Stimulated activated memory B cell treated with anti-CD40 and anti-IgM and Interleukin-4, amounts not matched to agents 10 μg/mL and 1 μg/mL and 100 μg/mL, for 72 hours (primary cell): ENCODE measurements at regions not wholly inside any gene's neighbourhood (a gene's known extent, or its start where the extent isn't known, plus 50 kb on each side); places are given as distances from the start of the nearest gene placed in this dataset.
A peak's percentile ranks its signal among the peaks of the same experiment; 100 is the strongest.
"Not testable (repeated sequence)": the region's sequence is repeated elsewhere in the genome, so short reads cannot be mapped to it uniquely, and the experiment has no call there.

Experiments
- ATAC-seq: fragments of 150-1000 bp; cut with Tn5 transposase; 2 replicates; pipeline ENCODE4 v1.10.0; 2021
- H3K27ac Mint-ChIP-seq: one replicate; pipeline ENCODE4 v1.8.0; 2022; ENCODE audit warnings: mild to moderate bottlenecking, mixed read lengths
- H3K27me3 Mint-ChIP-seq: one replicate; pipeline ENCODE4 v1.8.0; 2022; ENCODE audit warnings: mixed read lengths
- H3K36me3 Mint-ChIP-seq: one replicate; pipeline ENCODE4 v1.8.0; 2022; ENCODE audit warnings: mixed read lengths
- H3K4me1 Mint-ChIP-seq: one replicate; pipeline ENCODE4 v1.8.0; 2022; ENCODE audit warnings: mixed read lengths
- H3K4me3 Mint-ChIP-seq: one replicate; pipeline ENCODE4 v1.8.0; 2022; ENCODE audit warnings: mild to moderate bottlenecking, moderate library complexity, mixed read lengths
- H3K9me3 Mint-ChIP-seq: one replicate; pipeline ENCODE4 v1.8.0; 2022; ENCODE audit warnings: mixed read lengths

DNA sequence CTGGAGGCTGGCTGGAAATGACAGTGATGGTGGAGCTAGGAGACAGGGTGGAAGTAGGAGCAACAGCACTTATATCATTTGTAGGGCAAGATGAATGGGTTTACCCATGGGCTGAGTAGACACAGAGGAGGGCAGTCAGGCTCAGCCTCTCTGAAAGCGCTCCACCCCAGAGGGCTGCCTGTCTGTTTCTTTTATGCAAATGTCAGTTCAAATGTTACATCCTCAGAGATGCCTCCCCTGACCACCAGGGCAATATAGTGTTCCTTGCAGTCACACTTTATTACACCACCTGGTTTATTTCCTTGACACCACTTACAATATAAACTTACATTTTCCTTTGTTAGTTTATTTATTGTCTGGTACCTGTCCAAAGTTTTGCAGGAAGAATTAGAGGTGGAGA lies 159.5 kb upstream of the IL12B start:
- Mint-ChIP-seq H3K9me3 (no peaks in the 10 kb centered on the region), H3K27me3 (no peaks in the 10 kb centered on the region), H3K36me3 (no peaks in the 10 kb centered on the region), H3K4me1 (peaks cover 9% of the 10 kb centered on the region), H3K27ac (no peak overlapping the region), H3K4me3 (no peak overlapping the region)
- peak; percentile 54 for ATAC-seq

DNA sequence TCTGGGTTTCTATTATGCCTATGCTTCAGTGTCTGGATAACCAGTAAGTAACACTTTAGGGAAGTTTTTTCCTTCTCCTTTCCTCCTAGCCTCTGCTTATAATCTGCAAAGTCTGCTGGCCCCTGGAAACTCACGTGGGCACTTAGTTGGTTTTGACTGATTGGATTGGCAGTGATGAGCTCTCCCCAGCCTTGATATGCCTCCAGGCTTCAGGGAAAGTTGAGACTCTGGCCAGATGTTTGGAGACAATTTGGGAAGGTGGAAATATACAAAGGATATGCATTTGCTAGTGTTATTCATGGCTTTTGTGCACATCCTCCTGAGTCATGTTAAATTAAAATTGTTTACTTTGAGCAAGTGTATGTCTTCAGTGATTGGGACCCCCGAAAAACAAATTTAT lies 160.2 kb upstream of the IL12B start:
- no peaks in the 10 kb centered on the region for H3K36me3 Mint-ChIP-seq
- no peaks in the 10 kb centered on the region for H3K27me3 Mint-ChIP-seq

DNA sequence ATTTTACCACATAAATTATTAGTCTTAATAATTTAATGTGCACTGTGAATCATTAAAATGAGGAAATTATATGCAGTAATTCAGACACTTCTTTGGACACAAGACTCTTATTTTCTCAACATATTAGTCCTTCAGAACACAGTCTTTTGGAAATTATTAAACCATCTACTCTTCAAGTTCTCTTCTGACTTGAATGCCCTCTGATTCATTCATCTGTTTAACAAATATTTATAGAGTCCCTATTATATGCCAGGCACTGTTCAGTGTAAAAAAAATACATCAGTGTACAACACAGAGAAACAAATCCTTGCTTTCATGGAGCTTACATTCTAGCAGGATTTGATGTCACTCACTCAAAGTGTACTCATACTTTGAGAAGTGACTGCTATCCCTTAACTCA lies 163.4 kb upstream of the IL12B start:
- ATAC-seq = no peak

More for the DNA sequence above, 160.2 kb upstream of the IL12B start:
- H3K27ac Mint-ChIP-seq = no peak overlapping the region
- peaks cover 9% of the 10 kb centered on the region for H3K4me1 Mint-ChIP-seq
- H3K9me3 Mint-ChIP-seq = no peaks in the 10 kb centered on the region
- no peak for ATAC-seq
- no peak overlapping the region for H3K4me3 Mint-ChIP-seq

DNA sequence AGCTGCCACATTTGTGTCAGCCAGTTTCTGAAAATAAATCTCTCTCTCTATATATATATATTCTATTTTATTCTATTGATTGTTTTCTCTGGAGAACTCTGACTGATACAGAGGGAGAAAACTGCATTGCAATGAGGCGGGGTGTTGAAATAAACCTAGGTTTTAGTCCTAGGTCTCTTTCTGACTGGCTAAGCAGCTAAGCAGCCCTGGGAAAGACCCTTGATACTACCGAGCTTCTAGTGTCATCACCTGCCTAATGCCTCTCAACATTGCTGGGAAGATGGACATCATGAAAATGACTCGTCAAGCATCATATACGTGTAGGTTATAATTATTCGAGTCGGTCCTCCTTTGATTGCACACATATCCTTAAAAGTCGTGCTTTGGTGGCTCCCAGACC lies 166.5 kb upstream of the IL12B start:
- ATAC-seq = no peak
- Mint-ChIP-seq H3K27me3 (no peaks in the 10 kb centered on the region), H3K36me3 (no peaks in the 10 kb centered on the region), H3K27ac (no peak overlapping the region), H3K9me3 (peaks cover 2% of the 10 kb centered on the region), H3K4me1 (no peaks in the 10 kb centered on the region), H3K4me3 (no peak overlapping the region)

More for the DNA sequence above, 163.4 kb upstream of the IL12B start:
- Mint-ChIP-seq H3K4me3 (no peak overlapping the region), H3K9me3 (no peaks in the 10 kb centered on the region), H3K27me3 (no peaks in the 10 kb centered on the region), H3K36me3 (no peaks in the 10 kb centered on the region), H3K27ac (no peak overlapping the region), H3K4me1 (peaks cover 9% of the 10 kb centered on the region)

DNA sequence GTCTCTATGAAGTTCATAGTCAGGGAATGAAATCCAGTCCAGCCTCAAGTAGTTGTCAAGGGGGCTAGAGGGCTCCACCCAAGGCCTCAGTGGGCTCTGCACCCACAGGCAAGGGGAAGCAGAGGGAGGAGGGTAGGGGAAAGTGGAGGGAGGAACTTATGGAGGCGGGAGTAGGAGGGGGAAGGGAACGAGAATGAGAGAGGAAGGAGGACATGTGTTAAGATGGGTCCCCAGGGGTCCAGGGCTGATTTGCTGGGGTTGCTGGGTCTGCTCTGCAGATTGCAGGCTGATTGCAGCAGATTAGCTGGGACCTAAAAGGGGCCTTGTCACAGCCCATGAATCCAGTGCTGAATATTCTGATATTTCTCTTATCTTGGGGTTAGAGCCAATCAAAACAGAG lies 166.9 kb upstream of the IL12B start:
- no peak overlapping the region for H3K27ac Mint-ChIP-seq
- H3K27me3 Mint-ChIP-seq = no peaks in the 10 kb centered on the region
- H3K9me3 Mint-ChIP-seq = peaks cover 2% of the 10 kb centered on the region
- H3K4me3 Mint-ChIP-seq = no peak overlapping the region
- ATAC-seq = no peak
- no peaks in the 10 kb centered on the region for H3K4me1 Mint-ChIP-seq
- no peaks in the 10 kb centered on the region for H3K36me3 Mint-ChIP-seq

DNA sequence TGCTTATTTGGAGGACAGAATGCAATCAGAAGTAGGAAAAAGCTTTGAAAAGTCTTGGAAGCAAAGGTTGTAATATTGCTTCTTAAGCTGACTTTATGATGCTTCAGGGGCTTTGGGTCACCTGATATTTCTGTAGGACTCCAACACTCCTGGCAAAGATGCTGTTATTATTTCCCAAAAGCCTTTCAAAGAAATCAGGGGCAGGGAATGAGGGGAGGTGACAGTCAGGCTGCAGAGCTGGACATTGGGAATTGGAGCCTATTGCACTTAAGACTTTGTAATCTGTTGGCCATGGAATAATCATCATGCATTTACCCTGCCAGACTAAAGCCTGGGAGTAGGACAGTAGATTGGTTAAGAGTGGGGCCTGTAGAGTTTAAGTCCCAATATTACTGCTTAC lies 168.3 kb upstream of the IL12B start:
- H3K36me3 Mint-ChIP-seq = no peaks in the 10 kb centered on the region
- H3K4me1 Mint-ChIP-seq = no peaks in the 10 kb centered on the region
- H3K27ac Mint-ChIP-seq = no peak overlapping the region
- peaks cover 2% of the 10 kb centered on the region for H3K9me3 Mint-ChIP-seq
- H3K4me3 Mint-ChIP-seq = no peak overlapping the region
- no peak for ATAC-seq
- no peaks in the 10 kb centered on the region for H3K27me3 Mint-ChIP-seq

DNA sequence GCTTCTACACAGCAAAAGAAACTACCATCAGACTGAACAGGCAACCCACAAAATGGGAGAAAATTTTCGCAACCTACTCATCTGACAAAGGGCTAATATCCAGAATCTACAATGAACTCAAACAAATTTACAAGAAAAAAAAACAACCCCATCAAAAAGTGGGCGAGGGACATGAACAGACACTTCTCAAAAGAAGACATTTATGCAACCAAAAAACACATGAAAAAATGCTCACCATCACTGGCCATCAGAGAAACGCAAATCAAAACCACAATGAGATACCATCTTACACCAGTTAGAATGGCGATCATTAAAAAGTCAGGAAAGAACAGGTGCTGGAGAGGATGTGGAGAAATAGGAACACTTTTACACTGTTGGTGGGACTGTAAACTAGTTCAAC lies 171.8 kb upstream of the IL12B start:
- H3K27me3 Mint-ChIP-seq, H3K36me3 Mint-ChIP-seq, H3K27ac Mint-ChIP-seq, H3K4me1 Mint-ChIP-seq, H3K4me3 Mint-ChIP-seq, H3K9me3 Mint-ChIP-seq, ATAC-seq: not testable (repeated sequence)

DNA sequence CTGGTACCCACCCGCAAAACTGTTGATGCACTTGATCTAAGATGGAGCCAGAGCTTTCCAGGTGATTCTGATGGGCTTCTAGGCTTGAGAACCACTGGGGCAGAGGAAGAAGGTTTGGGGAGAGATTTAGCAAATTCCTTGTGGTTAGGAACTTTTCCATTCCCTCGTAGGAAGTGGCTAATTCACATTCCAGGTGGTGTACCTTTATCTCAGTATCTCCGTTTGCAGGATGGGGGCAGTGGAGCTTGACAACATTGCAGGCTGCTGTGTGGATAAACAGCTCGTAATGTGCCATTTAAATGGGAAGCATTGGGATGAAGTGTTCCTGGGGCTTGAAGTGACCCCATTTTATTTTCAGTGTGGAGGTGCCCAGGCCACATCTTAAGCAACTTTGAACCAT lies 172.9 kb upstream of the IL12B start:
- peaks cover 2% of the 10 kb centered on the region for H3K9me3 Mint-ChIP-seq
- H3K27me3 Mint-ChIP-seq = no peaks in the 10 kb centered on the region
- no peaks in the 10 kb centered on the region for H3K36me3 Mint-ChIP-seq
- no peaks in the 10 kb centered on the region for H3K4me1 Mint-ChIP-seq
- no peak overlapping the region for H3K4me3 Mint-ChIP-seq
- no peak for ATAC-seq
- no peak overlapping the region for H3K27ac Mint-ChIP-seq

DNA sequence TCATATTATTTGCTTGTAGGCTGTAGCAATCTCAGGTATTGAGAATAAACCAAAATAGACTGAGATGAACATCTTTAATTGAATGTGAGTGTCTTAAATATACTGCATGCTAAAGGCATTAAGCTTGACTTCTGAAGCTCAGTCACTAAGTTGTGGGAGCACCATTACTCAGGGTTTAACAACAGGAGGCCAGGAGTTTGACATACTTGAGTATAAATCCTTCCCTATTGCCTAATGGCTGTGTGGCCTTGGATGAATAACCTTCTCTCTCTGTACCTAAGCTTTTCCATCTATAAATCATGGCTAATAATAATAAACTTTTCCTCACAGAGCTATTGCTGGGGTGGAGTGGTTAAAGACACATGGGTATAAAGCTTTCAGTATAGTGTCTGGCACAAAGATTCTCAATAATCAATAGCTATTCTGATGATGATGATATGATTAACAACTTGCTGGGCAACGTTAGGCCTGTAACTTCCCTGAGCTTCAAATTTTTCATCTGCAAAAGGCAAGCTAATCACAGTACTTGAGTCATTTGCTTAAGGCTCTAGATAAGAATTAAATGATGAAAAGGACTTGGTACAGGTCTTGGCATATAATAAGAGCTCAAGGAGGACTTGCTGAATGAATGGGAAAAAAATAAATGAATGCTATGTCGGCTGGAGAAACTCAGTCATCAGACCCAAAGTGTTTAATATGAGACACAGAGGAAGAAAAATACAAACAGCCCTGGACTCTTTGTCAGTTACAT lies 174.0 kb upstream of the IL12B start:
- no peaks in the 10 kb centered on the region for H3K4me1 Mint-ChIP-seq
- no peak for ATAC-seq
- peaks cover 2% of the 10 kb centered on the region for H3K9me3 Mint-ChIP-seq
- no peak overlapping the region for H3K4me3 Mint-ChIP-seq
- H3K27me3 Mint-ChIP-seq = no peaks in the 10 kb centered on the region
- no peaks in the 10 kb centered on the region for H3K36me3 Mint-ChIP-seq
- H3K27ac Mint-ChIP-seq = no peak overlapping the region

DNA sequence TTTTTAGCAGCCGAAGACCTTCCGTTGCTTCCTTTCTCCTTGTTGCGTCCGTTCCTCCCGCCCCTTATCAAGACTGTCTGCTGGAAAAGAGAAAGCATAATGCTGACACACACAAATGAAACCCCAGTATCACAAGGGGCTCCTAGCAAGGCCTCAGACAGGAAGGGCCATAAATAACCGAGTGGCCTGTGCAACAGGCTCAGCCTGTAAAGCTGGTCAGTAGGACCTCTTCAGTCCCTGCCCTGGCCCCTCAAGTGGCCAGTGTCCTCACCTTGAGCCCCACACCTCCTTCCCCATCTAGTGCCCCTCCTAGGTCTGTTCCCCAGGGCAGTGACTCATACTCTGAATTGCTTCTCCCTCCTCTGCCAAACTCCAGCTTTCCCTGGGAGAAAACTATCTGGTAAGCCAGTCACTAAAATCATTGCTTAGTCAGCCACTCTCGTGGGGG lies 174.6 kb upstream of the IL12B start:
- no peak for ATAC-seq
- no peaks in the 10 kb centered on the region for H3K27me3 Mint-ChIP-seq
- peaks cover 2% of the 10 kb centered on the region for H3K9me3 Mint-ChIP-seq
- H3K4me1 Mint-ChIP-seq = no peaks in the 10 kb centered on the region
- no peak overlapping the region for H3K4me3 Mint-ChIP-seq
- H3K27ac Mint-ChIP-seq = no peak overlapping the region
- no peaks in the 10 kb centered on the region for H3K36me3 Mint-ChIP-seq

DNA sequence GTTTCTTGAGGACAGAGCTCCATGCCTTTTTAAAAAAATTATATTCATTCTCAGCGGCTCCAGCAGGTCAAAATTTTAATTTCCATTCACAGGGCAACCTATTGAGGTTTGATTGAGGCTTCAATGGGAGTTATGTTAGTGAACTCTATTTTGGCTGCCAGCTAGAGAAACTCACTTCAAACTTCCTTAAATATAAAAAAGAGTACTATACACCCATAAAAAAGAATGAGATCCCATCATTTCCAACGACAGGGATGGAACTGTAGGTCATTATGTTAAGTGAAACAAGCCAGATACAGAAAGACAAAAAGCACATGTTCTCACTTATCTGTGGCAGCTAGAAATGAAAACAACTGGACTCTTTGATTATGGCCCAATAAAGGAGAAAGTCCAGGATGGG lies 176.8 kb upstream of the IL12B start:
- Mint-ChIP-seq H3K27me3 (no peaks in the 10 kb centered on the region), H3K36me3 (no peaks in the 10 kb centered on the region), H3K4me1 (no peaks in the 10 kb centered on the region), H3K4me3 (no peak overlapping the region), H3K27ac (no peak overlapping the region), H3K9me3 (no peaks in the 10 kb centered on the region)
- ATAC-seq = no peak

DNA sequence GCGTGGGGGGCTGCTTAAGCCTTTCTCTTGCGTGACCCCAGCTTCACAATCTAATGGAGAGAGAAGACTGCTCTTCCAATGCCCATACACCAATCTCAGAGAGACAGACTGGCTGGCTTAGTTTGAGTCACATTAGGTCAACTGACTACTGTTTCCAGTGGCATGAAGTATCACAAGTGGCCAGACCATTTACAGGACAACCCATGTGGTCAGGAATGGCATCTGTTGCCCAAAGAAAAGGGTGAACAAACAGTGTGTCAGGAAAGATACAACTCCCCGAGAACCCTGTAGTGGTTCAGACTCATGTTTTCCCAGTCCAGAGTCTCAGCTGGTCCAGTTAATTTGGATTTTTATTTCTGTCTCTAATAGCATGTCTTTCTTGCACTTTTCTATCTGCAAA lies 177.4 kb upstream of the IL12B start:
- no peak for ATAC-seq
- Mint-ChIP-seq H3K4me1 (no peaks in the 10 kb centered on the region), H3K9me3 (no peaks in the 10 kb centered on the region), H3K36me3 (no peaks in the 10 kb centered on the region), H3K27ac (no peak overlapping the region), H3K27me3 (no peaks in the 10 kb centered on the region), H3K4me3 (no peak overlapping the region)

DNA sequence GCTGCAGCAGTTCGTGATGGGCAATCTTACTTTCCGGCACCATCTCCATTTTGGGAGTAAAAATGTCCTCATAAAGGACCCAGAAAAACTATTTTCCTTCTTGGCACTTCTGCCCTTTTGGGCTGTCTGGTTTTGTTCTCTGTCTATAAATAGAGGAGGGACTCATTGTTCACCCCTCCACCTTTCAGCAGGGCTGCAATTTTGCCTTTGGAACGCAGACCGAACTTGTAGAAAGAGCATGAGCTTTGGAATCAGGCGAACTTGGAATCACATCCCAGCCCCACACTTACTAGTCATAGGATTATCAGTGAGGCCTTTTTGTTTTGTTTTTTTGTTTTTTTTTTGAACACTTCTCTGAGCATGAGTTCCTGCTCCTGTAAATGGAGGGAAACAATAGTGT lies 178.1 kb upstream of the IL12B start:
- H3K27me3 Mint-ChIP-seq = no peaks in the 10 kb centered on the region
- H3K27ac Mint-ChIP-seq = no peak overlapping the region
- ATAC-seq = no peak
- H3K36me3 Mint-ChIP-seq = no peaks in the 10 kb centered on the region
- no peaks in the 10 kb centered on the region for H3K9me3 Mint-ChIP-seq
- no peaks in the 10 kb centered on the region for H3K4me1 Mint-ChIP-seq
- H3K4me3 Mint-ChIP-seq = no peak overlapping the region

DNA sequence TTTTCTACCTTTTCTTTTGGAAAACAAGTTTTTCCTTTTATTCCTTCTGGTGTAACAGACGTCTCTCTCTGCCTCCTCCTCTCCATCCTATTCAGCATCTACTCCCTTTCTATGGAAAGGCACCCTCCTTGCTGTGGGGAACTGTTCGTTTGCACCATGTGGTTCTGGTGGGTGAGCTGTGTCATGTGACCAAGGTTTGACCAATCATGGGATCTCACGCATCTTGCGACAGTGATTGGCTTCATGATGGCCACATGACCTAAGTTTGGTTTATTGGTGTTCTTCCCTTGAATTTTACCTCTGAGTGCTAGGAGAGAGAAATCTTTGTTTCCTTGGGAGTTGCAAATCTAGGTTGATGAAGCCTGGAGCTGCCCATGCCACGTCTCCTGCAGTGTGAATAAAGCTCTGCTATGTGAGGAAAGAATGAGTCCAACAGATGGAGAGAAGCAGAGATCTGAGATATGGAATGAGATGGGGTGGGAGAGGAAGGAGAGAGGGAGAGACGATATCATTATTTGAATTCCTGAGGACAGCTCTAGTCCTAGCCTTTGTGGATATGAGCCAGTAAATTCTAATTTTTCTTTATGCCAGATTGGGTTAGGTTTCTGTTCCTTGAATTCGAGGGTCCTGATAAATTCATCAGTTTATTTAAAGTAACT lies 178.8 kb upstream of the IL12B start:
- Mint-ChIP-seq H3K4me3 (no peak overlapping the region), H3K27ac (no peak overlapping the region)

DNA sequence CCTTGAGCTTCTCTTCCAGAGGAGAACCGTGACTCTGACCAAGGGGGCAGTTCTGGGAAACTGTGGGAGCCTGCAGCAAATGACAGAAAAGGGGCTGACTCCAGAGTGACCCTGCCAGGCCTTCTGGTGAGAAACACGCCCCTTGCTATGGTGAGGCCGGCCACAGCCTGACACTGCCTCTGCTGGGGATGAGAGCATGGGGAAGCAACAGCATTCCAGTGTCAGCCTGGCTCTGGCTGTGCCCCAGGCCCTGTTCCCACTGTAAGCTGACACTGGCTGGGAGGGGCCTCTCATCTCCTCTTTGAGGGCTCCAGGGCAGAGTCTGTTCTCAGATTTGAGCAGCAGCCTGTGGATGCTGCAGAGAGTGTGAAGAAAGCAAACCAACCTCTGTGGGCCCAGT lies 180.0 kb upstream of the IL12B start:
- Mint-ChIP-seq H3K36me3 (no peaks in the 10 kb centered on the region), H3K9me3 (no peaks in the 10 kb centered on the region), H3K27me3 (no peaks in the 10 kb centered on the region), H3K4me3 (no peak overlapping the region), H3K27ac (no peak overlapping the region), H3K4me1 (peaks cover 4% of the 10 kb centered on the region)
- no peak for ATAC-seq

More for the DNA sequence above, 178.8 kb upstream of the IL12B start:
- Mint-ChIP-seq H3K9me3 (no peaks in the 10 kb centered on the region), H3K27me3 (no peaks in the 10 kb centered on the region), H3K4me1 (no peaks in the 10 kb centered on the region), H3K36me3 (no peaks in the 10 kb centered on the region)
- ATAC-seq = no peak

DNA sequence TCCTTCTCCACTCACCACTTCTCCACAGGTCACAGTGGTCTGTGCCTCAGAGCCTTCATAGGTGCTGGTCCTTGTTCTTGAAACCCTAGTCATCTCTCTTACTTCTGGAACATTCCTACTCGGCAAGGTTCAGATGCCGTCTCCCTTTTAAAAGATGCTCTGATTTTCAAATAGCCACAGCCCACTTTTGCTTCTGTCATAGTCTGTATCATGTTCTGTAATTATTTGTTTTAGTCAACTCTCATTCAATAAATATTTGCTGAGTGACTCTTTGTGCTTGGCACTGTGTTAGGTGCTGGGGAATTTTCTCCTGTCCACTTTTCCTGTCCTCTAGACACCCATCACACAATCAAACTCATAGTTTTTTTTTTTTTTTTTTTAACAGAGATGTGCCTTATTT lies 181.3 kb upstream of the IL12B start:
- Mint-ChIP-seq H3K27me3 (no peaks in the 10 kb centered on the region), H3K27ac (no peak overlapping the region), H3K9me3 (no peaks in the 10 kb centered on the region), H3K4me1 (peaks cover 12% of the 10 kb centered on the region), H3K4me3 (no peak overlapping the region), H3K36me3 (no peaks in the 10 kb centered on the region)
- ATAC-seq = no peak
